Loucy (cell line): ENCODE measurements at regions not wholly inside any gene's neighbourhood (a gene's known extent, or its start where the extent isn't known, plus 50 kb on each side); places are given as distances from the start of the nearest gene placed in this dataset.

ENCODE experiments used
- H2AFZ ChIP-seq: fragments of 200-600 bp; sonication (generic); 2 replicates; pipeline ENCODE4 v1.6.0; 2016; ENCODE audit warnings: antibody characterized with exemption, mild to moderate bottlenecking, low read length, moderate library complexity
- H3F3A ChIP-seq: fragments of 200-600 bp; 2 replicates; pipeline ENCODE4 v1.6.0; 2016; ENCODE audit warnings: antibody characterized with exemption, low read depth, mild to moderate bottlenecking
- H3K27me3 ChIP-seq: fragments of 200-600 bp; sonication (generic); 2 replicates; pipeline ENCODE4 v1.6.1; 2014; ENCODE audit warnings: low read length, mild to moderate bottlenecking; ENCODE audit not compliant: insufficient read depth, poor library complexity, severe bottlenecking
- H3K36me3 ChIP-seq: fragments of 200-600 bp; sonication (generic); 2 replicates; pipeline ENCODE4 v1.6.1; 2016; ENCODE audit warnings: low read length; ENCODE audit not compliant: insufficient read depth
- H3K4me1 ChIP-seq: fragments of 200-600 bp; sonication (generic); 2 replicates; pipeline ENCODE4 v1.5.1; 2014; ENCODE audit warnings: low read length, mild to moderate bottlenecking; ENCODE audit not compliant: insufficient read depth, poor library complexity, severe bottlenecking
- H3K4me2 ChIP-seq: fragments of 200-600 bp; sonication (generic); 2 replicates; pipeline ENCODE4 v1.6.0; 2014; ENCODE audit warnings: antibody characterized with exemption, low read length, low read depth, mild to moderate bottlenecking; ENCODE audit not compliant: poor library complexity, severe bottlenecking
- H3K4me3 ChIP-seq: fragments of 200-600 bp; sonication (generic); 2 replicates; pipeline ENCODE4 v1.5.1; 2014; ENCODE audit warnings: low read length, mild to moderate bottlenecking, mixed read lengths; ENCODE audit not compliant: poor library complexity, severe bottlenecking
- H3K79me2 ChIP-seq: fragments of 200-600 bp; sonication (generic); 2 replicates; pipeline ENCODE4 v1.6.1; 2014; ENCODE audit warnings: low read length; ENCODE audit not compliant: insufficient read depth
- H3K9ac ChIP-seq: fragments of 200-600 bp; sonication (generic); 2 replicates; pipeline ENCODE4 v1.6.0; 2014; ENCODE audit warnings: mild to moderate bottlenecking, low read depth, low read length, moderate library complexity; ENCODE audit not compliant: poor library complexity, severe bottlenecking
- H3K9me2 ChIP-seq: fragments of 200-600 bp; sonication (generic); replicated peaks from 2 replicates; pipeline ENCODE4 v1.6.1; 2016; ENCODE audit warnings: low read depth, low read length, mixed read lengths
- H3K9me3 ChIP-seq: fragments of 200-600 bp; sonication (generic); 2 replicates; pipeline ENCODE4 v1.6.1; 2014; ENCODE audit warnings: mild to moderate bottlenecking, antibody characterized with exemption, low read length, low read depth; ENCODE audit not compliant: insufficient read depth
- H4K20me1 ChIP-seq: fragments of 200-600 bp; sonication (generic); 2 replicates; pipeline ENCODE4 v1.6.0; 2014; ENCODE audit warnings: antibody characterized with exemption, low read length, mild to moderate bottlenecking; ENCODE audit not compliant: insufficient read depth, poor library complexity, severe bottlenecking
- CTCF ChIP-seq: fragments of 200-600 bp; sonication (generic); conservative IDR thresholded peaks from 2 replicates; pipeline ENCODE4 v1.5.1; 2014; ENCODE audit warnings: mild to moderate bottlenecking, antibody characterized with exemption, low read length
- EZH2phosphoT487 ChIP-seq: fragments of 200-600 bp; IDR thresholded peaks from 2 replicates; pipeline ENCODE4 v1.6.1; 2018; ENCODE audit warnings: antibody characterized with exemption, mild to moderate bottlenecking, moderate library complexity, borderline replicate concordance

- Histone ChIP-seq H3K36me3 (no peaks in the 10 kb centered on the region), H3K4me3 (no peak overlapping the region), H3K27me3 (no peaks in the 10 kb centered on the region), H3K9me3 (no peaks in the 10 kb centered on the region), H3K4me1 (peaks cover 9% of the 10 kb centered on the region), H3K9ac (no peak overlapping the region), H2AFZ (no peak overlapping the region), H3F3A (no peaks in the 10 kb centered on the region), H3K79me2 (no peaks in the 10 kb centered on the region), H4K20me1 (no peaks in the 10 kb centered on the region), H3K9me2 (no peaks in the 10 kb centered on the region), H3K4me2 (no peak overlapping the region)
- TF ChIP-seq EZH2phosphoT487 (no peak), CTCF (no peak)
These were observed 271.2 kb upstream of the DPPA4 start for GRCh38 chr3:109608574-109608973.

- Histone ChIP-seq H4K20me1 (no peaks in the 10 kb centered on the region), H3K4me3 (no peak overlapping the region), H3K27me3 (no peaks in the 10 kb centered on the region), H3K9me2 (no peaks in the 10 kb centered on the region), H3F3A (no peaks in the 10 kb centered on the region), H3K9ac (no peak overlapping the region), H3K4me1 (no peaks in the 10 kb centered on the region), H3K36me3 (no peaks in the 10 kb centered on the region), H3K79me2 (no peaks in the 10 kb centered on the region), H3K4me2 (no peak overlapping the region), H2AFZ (no peak overlapping the region), H3K9me3 (no peaks in the 10 kb centered on the region)
- TF ChIP-seq EZH2phosphoT487 (no peak), CTCF (no peak)
These were observed 281.5 kb upstream of the DPPA4 start for GRCh38 chr3:109618766-109619378.

- H3K27me3 ChIP-seq, result no peaks in the 10 kb centered on the region
- H3K4me3 ChIP-seq, result no peak overlapping the region
- no peak overlapping the region for H3K4me2 ChIP-seq
- no peaks in the 10 kb centered on the region for H3K36me3 ChIP-seq
- H4K20me1 ChIP-seq, result no peaks in the 10 kb centered on the region
- no peak overlapping the region for H2AFZ ChIP-seq
- no peak for TF ChIP-seq CTCF
- TF ChIP-seq EZH2phosphoT487, result no peak
- H3K4me1 ChIP-seq, result no peaks in the 10 kb centered on the region
- no peaks in the 10 kb centered on the region; the same call in 1 of the 2 replicates for H3K9me3 ChIP-seq
- no peaks in the 10 kb centered on the region for H3K9me2 ChIP-seq
- H3F3A ChIP-seq, result no peaks in the 10 kb centered on the region
- no peak overlapping the region for H3K9ac ChIP-seq
- H3K79me2 ChIP-seq, result no peaks in the 10 kb centered on the region
These were observed 294.6 kb upstream of the DPPA4 start for GRCh38 chr3:109631897-109632296.
